T-helper 1 cell (primary cell): ENCODE measurements at regions not wholly inside any gene's neighbourhood (a gene's known extent, or its start where the extent isn't known, plus 50 kb on each side); places are given as distances from the start of the nearest gene placed in this dataset.

ENCODE experiments used
- DNase-seq, 5 donors: peaks; one replicate each; pipeline ENCODE4 v3.0.0-alpha.2; 2012 to 2020

DNA sequence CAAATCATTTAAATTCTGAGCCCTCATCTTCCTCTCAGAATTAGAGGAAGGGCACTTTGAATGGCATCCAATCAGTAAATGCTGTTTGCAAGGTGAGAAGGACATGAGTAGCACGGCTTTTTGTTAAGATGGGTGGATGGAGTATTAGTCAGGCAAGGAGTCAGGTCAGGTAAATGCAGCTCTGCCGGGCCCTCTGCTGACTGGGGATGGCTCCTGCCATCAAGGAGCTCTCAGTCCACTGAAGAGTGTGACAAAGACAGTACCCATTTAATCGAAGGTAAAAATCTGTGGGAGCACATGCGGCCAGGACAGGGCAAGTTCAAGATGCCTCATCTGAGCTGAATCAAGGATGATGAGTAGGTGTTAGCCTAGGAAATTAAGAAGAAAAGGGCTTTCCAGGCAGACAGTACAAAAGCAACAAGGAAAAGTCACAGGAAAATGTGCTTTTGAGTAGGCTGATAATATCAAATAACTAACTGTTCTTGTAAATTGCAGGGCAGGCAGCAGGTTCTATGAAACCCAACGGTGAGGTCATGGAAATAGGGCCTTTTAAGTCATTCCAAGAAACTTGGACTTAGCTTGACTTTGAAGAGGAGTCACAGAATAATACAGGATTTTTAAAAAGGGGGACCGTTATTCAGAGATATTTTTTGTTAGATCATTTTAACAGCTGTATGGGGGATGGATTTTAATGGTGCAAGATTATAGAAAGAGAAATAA lies 670.5 kb upstream of the ARGLU1 start:
- no peak for DNase-seq

DNA sequence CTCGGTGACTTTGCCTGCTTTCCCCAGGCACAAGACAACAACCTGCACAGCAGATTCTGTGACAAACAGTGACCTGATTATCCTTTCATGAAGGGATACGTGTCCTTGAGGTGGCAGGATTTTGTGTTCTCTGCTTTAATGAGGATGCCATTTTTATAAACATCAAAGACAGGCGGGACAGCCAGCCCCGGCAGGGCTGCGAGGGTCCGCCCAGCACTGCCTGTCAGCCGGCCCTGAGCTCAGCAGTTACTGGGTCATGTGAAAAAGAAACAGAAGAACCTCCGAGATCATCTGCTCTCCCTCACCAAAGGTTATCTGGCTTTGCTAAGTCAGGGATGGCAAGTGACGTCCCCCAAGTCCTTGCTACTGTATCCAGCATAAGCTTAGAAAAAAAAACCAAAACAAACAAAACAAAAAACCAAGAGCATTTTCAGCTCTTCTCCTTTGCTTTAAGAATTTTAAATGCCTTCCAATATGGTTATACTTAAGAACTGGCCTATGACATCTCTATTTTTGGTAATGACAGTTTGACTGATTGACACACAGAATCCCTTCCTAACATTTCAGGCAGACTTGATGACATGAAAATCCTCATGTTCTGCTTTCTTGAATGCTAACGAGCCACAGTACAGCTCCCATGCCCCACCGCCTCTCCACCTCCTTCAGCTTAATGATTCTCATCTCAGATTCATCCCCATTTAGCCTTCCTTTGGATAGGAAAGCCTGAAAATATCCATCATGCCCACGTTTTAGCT lies 666.6 kb upstream of the ARGLU1 start:
- no peak for DNase-seq

GRCh38 chr13:107233541-107233940 lies 665.6 kb upstream of the ARGLU1 start:
- no peak for DNase-seq

DNA sequence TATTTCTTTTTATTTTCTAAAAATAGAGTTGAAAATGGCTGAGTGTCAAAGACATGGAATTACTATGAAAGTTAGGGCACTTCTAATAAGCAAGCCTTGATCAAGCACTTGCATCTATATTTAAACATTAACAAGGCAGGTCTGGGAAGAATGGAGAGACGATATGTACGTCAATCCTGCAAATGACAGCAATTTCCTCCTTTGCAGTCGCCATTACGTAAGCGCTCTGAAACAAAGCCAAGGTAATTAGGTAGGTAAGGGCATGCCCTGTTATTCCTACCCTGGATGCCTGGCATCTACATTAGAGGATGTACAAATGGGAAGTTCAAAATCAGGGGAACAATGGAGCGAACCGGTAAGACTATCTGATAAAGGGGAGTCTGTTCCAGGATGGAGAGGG lies 664.0 kb upstream of the ARGLU1 start:
- DNase-seq = no peak

DNA sequence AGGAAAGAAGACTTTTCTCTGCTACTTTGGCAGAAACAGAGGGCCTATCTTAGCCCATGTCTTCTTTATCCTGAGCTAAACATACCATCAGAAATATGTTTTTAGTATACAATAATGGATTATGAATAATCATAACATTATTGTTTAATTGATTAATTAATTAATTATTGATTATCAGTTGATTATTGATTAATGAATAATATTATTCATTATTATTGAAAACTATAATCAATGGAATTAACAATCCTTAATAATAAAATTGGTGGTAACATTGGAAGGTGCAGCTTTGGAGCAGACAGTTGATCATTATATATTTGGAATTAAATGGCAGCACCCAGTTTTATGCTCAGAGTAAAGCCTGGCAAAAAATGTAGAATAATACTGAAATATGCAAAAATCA lies 655.9 kb upstream of the ARGLU1 start:
- no peak for DNase-seq

DNA sequence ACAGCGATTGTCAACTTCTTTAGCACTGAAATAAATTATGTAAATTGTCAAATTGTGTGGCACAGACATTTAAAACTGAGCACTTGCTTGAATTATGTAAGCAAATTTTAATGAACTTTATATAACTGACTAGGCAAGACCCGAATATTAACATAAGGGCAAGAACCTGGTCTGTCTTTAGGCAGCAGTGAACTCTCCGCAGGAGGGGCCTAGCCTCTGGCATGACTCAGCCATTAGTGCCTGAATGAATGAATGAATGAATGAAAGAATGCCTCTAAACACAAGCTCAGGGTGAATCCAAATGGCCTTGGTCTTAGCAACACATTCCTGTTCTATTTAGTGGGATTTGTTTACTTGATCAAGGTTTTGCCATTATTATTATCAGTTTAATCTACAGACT lies 654.7 kb upstream of the ARGLU1 start:
- DNase-seq = no peak

DNA sequence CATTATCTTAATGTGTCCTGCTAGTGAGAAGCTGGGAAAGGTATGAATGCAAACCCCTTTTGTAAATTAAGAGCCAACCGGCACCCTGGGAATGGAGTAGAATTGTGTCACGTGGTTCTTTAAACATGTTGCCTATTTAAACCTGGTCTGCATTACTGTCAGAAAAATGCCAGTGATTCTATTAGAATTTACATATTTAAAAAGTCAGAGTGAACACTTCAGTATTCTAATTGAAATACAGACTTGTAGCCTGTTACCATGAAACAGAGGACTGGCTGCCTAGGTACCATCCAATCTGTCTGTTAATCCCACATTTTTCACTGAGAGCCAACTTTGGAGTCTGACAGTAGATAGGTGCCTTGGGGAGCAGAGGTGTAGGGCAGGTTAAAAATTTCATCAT lies 652.3 kb upstream of the ARGLU1 start:
- no peak for DNase-seq

DNA sequence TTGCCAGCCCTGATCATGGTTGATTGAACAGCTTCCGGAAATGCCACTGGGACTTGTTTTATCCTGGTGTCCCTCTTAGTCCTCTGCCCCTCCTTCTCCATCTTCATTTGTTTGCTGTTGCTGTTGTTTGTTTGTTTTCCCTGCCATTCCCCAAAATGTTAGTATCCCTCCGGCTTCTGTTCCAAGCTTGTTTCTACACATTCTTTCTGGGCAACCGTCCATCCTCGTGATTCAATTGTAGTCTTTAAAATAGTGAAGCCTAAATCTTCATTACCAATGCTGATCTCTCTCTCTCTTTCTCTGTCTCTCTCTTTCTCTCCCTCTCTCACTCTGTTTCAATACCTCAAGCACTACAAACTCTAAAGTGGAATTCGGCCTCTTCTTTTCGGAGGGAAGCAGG lies 649.3 kb upstream of the ARGLU1 start:
- no peak for DNase-seq

DNA sequence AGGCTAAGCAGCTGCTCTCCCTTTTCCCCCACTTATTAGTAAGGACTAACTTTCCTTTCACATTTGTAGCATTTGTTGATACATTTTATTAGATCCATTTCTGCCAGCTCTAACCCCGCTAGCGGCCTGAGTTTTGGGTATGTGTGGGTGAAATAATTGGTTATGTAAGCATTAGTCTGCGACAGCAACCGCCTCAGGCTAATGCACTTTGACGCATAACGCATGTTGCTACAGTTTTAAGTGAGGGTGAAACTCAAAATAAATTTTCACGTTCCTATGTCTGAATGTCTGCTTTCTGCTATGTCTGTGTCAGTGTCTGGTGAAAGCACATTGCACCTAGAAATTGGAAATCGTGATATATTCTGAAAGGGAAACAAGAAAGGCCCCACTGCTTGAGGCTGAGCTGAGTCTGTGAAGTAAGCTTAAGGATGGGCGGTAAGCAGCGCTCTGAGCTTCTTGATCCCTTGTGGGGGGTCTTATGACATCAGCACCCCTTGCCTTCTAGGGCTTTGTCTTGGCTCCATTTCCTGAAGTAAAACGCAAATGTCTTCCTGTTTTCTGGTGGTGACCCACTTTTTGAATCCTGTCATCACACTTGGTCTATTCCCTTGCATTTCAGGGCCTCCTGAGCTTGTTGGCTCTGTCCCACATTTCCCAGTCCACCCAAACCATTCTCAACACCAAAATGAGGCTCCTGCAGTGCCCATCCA lies 648.3 kb upstream of the ARGLU1 start:
- no peak for DNase-seq

DNA sequence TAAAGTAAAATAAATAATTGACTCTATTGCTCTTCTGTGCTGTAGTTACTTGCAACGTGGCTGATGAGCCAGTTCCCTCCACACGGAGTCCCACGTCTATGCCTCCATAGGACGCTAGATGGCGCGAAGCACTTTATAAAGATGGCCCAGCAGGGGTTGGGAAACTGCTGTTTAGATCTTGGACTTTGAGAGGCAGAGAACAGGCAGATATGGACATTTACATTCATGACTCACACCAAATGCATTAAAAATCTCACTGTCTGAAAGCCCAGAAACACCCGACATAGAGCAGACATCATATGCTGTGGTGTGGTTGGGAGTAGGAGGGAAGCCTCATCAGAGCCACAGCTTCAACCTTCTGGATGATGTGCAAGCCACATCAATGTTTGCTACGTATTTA lies 643.1 kb upstream of the ARGLU1 start:
- peak in 2 of 5 donors; percentile 10 to 28 for DNase-seq

DNA sequence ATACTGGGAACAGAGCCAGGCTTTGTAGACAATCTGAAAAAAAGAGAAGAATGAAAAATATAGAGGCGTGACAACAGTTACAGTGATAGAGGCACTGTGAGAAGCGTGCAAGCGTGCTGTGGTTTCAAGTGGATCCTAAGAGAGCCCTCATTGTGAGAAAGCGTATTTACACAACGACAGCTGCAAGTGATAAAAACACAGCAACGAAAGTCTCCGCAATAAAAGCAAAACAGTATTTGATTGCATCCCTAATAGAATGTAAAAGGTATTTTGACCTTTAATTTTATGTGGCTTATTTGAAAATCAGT lies 642.7 kb upstream of the ARGLU1 start:
- DNase-seq = no peak

- no peak for DNase-seq
These were observed 642.1 kb upstream of the ARGLU1 start for GRCh38 chr13:107209824-107210722.

GRCh38 chr13:107208889-107209288 lies 641.0 kb upstream of the ARGLU1 start:
- DNase-seq = no peak

GRCh38 chr13:107205318-107206104 lies 637.6 kb upstream of the ARGLU1 start:
- DNase-seq = peak in 4 of 5 donors; percentile 28 to 44 (median 33)

GRCh38 chr13:107203146-107203847 lies 635.4 kb upstream of the ARGLU1 start:
- DNase-seq = no peak

- no peak for DNase-seq
These were observed 634.6 kb upstream of the ARGLU1 start for GRCh38 chr13:107202371-107203023.

DNA sequence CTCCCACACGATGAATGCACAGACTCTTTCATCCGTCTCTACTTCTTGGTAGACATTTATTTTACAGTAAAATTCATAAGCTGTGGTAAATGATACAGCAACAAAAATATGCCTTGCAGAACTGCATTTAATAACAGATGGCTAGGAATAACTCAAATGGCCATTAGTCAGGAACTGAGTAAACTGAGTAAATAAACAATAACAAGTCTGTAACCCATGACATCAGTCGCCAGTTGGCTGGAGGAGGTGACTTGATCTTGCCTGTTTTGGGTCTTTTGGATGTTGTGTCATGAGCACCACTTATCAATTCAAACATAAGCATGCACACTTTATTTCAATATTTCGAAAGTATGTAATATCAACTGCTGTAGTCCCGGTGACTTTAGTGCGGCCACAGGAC lies 632.6 kb upstream of the ARGLU1 start:
- DNase-seq = no peak

GRCh38 chr13:107192289-107192688 lies 624.4 kb upstream of the ARGLU1 start:
- DNase-seq = no peak

DNA sequence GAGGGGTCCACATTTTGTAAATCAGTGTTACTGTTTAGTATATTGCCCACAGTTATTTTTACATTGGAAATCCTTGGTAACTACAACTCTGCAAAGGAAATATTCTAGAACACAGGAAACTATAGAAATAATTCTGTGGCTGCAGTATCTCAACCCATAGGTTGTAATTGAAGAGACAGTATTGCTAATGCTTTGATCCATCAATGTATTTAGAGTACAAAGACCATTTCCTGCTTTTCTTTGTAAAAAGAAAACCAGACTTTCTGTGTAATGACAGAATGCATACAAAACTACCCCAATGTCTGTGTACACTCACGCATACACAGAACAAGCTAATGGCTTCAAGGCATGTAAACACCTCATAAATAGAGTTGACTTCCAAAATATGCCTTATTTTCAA lies 622.1 kb upstream of the ARGLU1 start:
- DNase-seq = no peak

GRCh38 chr13:107185889-107186288 lies 618.0 kb upstream of the ARGLU1 start:
- no peak for DNase-seq
